SK-MEL-5 (cell line): ENCODE measurements at regions not wholly inside any gene's neighbourhood (a gene's known extent, or its start where the extent isn't known, plus 50 kb on each side); places are given as distances from the start of the nearest gene placed in this dataset.
"Not testable (repeated sequence)": the region's sequence is repeated elsewhere in the genome, so short reads cannot be mapped to it uniquely, and the experiment has no call there.

Source experiments
- DNase-seq: peaks from one replicate; pipeline ENCODE4 v3.0.0-alpha.2; 2016; ENCODE audit warnings: low read depth, low spot score
- in situ Hi-C: cut with HindIII; loops from 2 replicates; pipeline ENCODE4 v1.10.0; 2016; ENCODE audit warnings: low sequenced_read_pairs, high pct_unique_total_duplicates, low pct_unique_long_range_greater_than_20kb

DNA sequence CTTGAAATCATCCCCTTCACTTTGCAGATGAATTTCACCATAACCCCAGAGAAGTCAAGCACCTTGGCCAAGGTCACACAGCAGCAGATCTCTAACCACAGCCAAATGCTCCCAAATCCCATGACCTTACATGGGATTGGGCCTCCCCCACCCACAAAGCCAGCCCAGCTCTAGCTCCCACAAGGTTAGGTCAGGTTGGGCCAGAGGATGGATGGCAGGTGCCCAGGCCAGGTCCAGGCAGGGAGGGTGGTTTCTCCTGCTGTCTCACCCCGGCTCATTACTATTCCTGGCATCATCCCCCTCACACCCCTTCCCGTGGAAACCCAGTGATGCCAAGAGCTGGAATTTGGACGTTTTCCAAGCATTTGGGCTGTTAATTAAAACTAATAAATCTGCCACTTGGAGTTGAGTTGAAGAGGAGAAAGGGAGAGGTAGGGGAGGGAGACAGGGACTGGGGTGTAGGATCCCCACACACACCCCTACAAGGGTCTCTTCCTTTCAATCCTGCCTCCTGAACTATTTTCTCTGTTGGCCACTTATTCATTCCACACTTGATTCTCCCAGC lies 181.6 kb downstream of the TMEM132E start:
- DNase-seq: no peak
- in situ Hi-C loops: no loop called here

DNA sequence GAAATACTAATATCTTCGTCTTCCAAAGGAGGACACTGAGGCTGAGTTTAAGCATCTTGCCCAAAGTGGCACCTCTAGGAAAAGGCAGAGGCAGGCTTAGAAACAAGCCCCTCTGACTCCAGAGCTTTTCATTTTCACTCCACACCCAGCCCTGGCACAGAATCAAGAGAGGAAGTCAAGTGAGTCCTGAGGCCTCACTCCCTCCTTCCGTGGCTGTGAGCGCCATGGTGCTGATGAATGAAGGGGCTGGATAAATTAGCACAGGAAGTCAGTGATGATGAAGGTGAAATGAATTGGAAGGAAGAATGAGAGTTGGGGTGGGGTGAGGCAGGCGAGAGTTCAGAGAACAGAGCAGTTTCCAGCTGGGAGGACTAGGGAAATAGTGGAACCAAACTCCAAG lies 179.3 kb downstream of the TMEM132E start:
- DNase-seq: no peak
- in situ Hi-C loops: no loop called here

DNA sequence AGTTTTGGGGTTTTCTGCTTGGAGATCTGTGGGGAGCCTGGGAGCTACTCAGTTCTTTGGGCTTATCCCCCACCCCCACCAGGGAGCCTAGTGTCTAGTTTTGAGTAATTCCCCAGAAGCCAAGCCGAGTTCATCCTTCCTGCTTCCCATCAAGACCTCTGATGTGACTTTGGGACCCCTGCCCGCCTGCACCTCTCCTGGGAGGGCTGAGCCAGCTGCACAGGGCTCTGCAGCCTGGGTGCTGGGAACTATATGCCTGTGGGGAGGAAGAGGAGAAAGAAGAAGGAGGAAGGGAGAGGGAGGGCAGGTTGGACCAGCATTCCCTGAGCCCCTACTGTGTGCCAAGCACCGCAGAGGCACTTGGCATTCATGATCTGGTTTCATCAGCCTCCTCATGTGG lies 178.9 kb downstream of the TMEM132E start:
- DNase-seq: no peak

DNA sequence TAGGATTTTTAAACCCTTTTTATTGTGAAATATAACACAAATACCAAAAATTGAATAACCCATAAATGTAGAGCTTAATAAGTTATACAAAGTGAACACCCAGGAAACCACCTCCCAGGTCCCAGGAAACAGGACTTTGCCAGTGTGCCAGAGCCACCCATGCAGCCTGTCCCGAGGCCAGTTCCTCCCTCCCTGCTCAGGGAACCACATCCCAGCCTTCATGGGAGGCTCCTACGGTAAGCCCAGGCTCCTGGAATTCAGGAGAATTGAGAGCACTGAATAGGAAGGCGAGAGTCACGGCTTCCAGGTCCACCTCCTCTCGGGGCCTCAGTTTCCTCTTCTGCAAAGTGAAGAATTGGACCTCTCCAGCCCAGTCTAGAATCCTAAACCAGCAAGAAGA lies 178.2 kb downstream of the TMEM132E start:
- DNase-seq: no peak
- in situ Hi-C loops: no loop called here

More for the DNA sequence above, 178.9 kb downstream of the TMEM132E start:
- in situ Hi-C loops: no loop called here

DNA sequence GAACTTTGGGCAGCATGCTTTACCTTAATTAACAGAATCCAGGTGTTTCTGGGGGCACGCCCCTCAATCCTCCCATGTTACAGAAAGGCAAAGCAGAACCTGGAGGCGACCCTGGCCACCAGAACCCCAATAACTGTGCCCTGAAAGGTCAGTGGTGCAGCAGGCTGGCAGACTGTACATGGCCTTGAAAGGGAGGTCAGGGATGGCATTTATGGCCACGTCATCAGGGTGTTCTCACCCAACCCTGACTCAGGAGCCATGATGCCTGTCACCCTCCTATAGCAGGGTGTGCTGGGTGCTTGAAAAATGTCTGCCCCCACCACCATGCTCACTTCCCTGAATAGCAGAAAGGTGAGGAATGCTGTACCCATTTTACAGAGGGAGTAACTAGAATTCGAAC lies 177.7 kb downstream of the TMEM132E start:
- in situ Hi-C loops: no loop called here
- DNase-seq: no peak

DNA sequence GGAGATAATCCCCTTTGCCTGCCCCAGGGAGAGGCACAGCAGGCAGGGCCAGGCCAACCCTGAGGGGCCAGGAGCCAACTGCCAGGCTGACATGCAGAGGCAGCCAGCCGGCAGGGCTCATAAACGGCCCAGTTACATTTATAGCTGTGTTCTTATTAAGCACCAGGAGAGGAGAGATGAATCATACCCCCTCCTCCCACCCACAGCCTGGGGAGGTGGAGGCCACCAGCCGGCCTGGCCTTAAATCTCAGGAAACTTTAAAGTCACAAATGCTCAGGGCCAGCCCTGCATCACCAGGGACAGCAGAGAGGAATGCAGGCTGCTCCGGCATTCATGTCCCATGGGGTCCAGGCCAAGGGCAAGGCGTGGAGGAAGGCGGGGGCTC lies 177.2 kb downstream of the TMEM132E start:
- in situ Hi-C loops: no loop called here
- DNase-seq: no peak

DNA sequence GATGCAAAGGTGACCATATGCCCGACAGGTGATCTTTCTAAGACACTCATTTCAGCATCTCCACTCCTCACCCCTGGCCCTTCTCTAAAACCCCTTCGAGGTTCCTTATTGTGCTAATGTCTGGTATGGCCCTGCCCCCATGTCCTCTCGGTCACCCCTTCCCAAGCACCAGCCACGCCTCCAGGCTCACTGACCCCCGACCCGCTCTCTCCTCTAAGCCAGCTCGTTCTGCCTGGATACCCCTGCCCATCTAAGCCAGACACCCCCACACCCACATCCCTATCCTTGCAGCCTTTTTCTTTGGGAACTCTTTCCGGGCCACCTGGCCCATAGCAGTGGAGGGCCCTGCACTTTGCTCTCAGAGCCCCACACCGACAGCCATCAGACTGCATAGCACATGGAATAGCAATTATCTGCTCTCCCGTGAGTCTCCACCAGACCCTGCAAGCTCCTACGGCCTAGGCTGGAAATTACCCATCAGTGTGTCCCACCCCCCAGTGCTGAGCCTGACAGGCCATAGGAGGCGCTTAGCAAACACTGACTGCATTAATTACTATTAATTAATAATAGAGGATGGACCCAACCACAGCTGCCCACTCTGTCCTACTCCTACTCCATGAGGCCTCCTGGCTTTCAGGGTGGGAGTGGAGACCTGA lies 176.7 kb downstream of the TMEM132E start:
- in situ Hi-C loops: no loop called here
- no peak for DNase-seq

DNA sequence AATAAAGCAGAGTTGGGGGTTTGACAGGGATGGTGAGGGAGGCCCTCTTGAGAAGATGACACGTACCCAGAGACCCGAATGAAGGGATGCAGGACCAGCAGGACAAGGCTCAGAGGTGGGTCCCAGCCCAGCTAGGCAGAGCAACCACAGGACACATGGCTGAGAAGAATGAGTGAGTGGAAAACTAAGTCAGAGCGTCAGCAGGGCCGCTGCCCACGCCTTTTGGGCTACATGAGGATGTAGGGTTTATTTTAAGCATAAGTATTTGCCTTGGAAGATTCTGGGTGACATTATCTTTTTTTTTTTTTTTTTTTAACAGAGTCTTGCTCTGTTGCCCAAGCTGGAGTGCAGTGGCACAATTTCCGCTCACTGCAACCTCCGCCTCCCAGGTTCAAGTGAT lies 176.0 kb downstream of the TMEM132E start:
- no peak for DNase-seq
- in situ Hi-C loops: no loop called here

DNA sequence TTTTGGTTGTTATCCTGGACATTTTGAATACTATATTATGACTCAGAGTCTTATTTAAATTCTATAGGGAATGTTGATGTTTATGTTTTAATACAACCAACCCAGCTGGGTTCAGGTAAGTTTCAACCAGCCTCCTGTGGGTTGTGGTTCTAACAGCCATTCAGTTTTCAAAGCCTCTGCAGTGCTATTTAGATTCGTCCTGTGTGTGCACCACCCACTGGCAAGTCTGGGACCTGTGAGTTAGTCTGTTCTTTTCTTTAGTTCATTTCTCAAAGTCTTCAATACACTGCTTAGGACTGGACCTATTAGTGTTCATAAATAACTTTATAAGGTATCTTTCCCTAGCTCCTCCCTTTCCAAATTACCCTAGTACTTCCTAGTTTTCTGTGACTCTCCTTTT lies 170.6 kb downstream of the TMEM132E start:
- in situ Hi-C loops: no loop called here
- no peak for DNase-seq

DNA sequence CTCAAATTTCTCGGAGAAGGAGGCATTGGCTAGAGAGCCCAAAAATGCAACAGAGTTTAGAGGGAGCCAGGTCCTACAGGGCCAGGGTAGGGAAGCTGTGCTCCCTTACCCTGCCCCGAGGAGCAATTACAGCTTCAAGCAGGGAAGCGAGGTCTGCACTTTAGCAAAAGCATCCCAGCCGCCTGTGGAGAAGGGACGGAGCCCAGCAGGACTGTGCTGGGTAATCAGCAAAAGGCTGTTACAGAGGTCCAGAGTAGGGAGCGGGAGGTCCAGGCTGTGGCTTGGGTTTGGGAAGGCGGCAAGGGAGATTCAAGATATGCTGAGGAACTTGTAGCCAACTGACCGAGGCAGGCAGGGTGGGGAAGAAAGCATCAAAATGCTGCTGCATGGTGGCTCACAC lies 162.6 kb downstream of the TMEM132E start:
- in situ Hi-C loops: no loop called here
- DNase-seq: no peak

DNA sequence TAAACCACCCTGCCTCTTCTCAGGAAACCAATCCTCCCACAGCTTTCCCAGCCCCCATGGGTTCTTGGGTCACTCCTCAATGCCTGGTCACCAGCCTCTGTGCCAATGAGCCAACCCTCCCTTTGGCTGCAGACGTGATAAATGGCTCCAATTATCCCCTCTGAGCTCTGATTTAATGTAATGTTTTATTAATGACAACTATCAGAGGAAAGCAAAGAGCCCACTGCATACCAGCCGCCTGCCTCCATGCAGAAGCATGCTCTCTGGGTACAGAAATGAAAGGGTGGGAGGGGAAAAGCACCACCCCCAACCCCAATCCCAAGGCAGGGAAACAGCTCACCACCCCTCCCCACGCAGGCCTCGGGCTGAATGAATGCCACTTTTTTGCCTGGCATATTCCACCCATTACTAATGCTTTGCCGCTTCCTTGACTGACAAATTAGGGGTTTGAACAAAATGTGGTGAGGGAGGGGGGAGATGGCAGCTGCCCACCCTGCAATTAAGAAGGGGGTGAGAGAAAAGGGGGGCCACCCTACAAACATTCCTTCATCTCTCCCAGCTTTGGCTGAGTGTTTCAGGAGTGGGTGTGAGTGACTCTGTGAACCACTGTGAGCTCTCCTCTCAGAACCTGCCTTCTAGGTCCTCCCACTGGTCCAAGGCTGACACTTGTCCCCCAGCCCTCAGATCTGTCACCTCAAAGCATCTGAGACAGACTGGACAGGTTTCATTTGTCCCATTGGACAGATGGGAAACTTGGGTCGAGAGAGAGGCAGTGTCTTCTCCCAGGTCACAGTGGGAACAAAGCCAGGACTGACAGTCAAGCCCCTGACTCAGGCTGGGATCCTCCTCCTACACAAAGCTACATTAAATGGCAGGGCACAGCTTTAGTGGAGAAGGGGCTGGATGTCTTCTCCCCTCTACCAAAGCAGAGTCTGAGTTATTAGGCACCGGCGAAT lies 161.5 kb downstream of the TMEM132E start:
- in situ Hi-C loops: no loop called here
- no peak for DNase-seq

DNA sequence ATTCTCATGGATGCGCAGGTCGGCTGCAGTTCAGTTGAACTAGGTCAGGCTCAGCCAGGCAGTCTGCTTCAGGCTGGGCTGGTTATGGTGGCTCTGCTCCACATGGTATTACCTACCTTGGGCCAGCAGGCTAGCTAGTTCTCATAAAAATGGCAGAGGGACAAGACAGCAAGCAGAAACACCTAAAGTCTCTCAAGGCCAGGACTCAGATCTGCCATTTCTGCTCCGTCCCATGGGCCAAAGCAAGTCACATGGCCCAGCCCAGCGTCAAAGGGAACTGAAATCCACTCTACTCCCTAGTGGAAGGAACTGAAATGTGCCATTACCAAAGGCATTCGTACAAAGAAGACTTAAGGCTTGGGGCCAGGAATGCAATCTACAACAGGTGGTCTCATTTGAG lies 160.0 kb downstream of the TMEM132E start:
- DNase-seq: no peak
- in situ Hi-C loops: no loop called here

DNA sequence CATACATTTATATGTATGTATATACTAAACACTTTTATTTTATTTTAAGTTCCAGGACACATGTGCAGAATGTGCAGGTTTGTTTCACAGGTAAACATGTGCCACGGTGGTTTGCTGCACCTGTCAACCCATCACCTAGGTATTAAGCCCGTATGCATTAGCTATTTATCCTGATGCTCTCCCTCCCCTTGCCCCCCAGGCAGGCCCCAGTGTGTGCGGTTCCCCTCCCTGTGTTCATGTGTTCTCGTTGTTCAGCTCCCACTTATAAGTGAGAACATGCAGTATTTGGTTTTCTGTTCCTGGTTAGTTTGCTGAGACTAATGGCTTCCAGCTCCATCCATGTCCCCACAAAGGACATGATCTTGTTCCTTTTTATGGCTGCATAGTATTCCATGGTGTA lies 158.3 kb downstream of the TMEM132E start:
- in situ Hi-C loops: not testable (repeated sequence)

DNA sequence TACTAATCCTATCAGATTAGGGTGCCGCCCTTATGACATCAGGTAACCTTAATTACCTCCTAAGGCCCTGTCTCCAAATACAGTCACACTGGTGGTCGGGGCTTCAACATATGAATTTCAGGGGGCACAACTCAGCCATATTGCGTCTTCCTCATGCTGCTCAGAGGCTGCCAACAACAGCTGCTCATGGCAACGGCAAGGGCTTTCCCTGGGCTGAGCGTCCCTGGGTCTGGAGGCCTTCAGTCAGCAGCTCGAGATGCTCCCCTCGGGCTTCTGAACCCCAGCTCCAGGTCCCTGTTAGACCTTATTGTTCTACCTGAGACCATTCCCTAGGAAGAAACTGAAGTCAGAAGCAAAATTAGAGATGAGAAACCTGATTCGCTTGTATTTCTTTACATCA lies 157.2 kb downstream of the TMEM132E start:
- no peak for DNase-seq
- in situ Hi-C loops: no loop called here

More for the DNA sequence above, 158.3 kb downstream of the TMEM132E start:
- not testable (repeated sequence) for DNase-seq

DNA sequence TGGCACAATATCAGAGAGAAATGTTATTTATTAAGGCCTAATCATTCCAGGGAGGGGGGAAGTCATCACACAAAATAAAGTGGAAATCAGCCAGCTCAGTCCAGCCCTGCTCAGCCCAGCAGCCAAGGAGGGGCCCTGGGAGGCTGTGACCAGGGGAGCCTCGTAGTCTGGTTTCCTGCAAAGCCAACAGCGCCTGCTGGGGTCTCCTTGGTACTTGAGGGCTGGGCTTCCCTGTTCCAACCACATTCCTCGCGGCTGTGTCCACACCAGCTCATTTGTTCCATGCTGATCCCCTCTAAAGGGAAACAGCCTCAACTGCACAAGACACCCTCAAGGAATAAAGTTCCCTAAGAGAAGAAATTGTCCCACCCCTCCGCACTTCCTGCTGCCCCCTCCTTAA lies 154.0 kb downstream of the TMEM132E start:
- no peak for DNase-seq
- in situ Hi-C loops: no loop called here

DNA sequence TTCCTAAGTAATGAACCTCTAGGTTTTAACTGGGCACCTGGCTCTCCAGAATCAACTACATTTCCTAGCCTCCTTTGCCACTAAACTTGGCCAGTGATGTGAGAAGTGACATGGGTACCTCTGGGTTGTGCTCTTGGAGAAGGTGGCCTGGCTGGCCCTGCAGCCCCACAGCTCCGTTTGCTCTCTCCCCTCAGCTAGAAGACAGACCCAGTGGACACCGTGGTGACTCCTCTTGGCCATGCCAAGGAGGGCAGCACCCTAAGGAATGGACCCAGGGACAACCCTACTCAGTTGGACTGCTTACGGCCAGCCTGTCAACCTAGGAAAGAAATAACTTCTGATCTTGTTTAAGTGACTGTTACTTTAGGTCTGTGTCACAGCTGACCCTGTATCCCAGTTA lies 151.4 kb downstream of the TMEM132E start:
- no peak for DNase-seq
- in situ Hi-C loops: no loop called here

DNA sequence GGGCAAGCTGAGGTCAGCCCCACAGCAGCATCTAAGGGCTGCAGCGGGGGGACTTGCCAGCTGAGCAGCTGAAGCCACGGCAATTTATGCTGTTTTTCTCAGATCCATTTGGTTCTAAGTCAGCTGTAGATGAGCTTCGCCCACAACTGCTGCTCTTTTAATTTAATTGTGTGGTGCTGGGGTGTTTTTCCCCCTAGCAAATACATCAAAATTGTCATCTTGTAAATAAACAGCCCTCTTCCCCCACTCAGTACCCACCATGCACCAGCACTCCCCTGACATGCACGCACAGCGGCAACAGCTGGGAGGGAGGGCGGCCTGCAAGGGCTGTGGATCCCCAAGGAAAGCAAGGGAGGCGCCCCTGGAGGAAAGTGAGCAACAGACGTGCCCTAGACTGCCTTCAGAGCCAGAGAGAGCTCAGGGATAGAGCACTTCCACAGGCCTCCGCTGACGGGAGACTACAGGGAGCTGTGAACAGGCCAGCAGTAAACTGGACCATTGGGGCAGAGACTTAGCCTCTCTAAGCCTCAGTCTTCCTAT lies 149.5 kb downstream of the TMEM132E start:
- in situ Hi-C loops: no loop called here
- no peak for DNase-seq

DNA sequence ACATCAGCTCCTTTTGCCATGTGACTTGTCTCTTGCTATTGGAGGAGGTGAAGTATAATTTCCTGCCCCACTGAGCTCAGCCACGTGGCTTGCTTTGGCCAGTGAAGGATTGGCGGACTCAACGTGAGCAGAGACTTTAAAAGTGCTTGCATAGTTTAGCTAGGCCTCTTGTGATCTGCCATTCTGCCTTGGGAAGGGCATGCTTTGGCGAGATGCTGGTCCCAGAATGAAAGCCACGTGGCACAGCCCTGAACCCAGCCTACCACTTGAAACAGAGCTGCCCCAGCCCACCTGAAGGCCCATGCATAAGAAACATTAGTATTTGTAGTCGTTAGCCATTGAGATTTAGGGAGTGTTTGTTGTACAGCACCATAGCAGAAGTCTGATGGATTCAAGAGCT lies 148.2 kb downstream of the TMEM132E start:
- no peak for DNase-seq
- in situ Hi-C loops: no loop called here
